ENCODE measurements at regions not wholly inside any gene's neighbourhood (a gene's known extent, or its start where the extent isn't known, plus 50 kb on each side); places are given as distances from the start of the nearest gene placed in this dataset.

DNA sequence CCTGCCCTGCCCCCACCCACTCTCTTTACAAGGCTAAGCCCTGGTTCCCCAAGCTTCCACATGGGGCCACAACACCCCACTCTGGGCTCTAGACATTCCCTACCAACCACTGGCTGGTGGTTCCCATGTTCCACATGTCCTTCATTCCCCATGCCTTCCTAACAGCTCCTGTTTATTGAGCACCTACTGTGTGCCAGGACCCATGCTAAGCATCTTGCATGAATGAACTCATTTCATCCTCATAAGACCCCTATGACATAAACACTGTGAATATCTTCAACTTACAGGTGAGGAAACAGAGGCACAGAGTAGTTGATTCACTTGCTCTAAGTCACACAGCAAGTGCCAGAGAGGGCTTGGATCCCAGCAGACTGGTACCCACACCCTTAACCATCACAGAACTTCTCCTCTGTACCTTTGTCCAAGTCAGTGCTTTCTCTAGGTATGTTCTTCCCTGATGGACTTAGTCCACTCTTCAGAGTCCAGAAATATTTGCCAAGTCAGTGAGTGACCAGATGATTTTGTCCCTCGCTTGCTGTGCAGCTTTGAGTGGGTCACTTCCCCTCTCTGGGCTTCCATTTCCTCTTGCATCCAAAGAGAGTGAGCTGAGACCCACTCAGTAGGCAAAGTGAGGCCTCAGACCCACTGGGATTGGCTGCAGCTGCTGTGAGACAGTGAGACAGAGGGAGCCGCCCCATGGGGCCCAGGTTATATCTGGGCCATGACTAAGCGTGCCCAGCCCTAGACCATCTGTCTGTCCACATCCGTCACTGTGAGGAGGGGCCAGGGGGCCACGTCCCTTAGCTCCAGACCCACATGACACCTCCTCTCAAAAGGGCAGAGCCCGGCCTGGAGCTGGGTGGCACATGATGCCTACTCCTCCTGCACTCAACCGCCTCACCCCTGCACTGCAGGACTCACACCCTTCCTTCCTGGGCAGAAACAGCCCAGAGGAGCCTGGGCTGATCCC, 132.4 kb downstream of the MN1 start:
- in situ Hi-C loops (cut with MboI; ENCODE audit: low sequenced_read_pairs) = no loop called here
- H3K36me3 ChIP-seq (replicated peaks) = no peaks in the 10 kb centered on the region
- DNase-seq (ENCODE audit: low spot score in 2 of 2) = peak in 1 of 2 experiments; percentile 29
- H3K9me3 ChIP-seq = peaks cover 4% of the 10 kb centered on the region; the same call in 1 of the 2 replicates
- H3K4me1 ChIP-seq = peaks cover 24% of the 10 kb centered on the region
- H3K27me3 ChIP-seq (ENCODE audit: low read depth) = no peaks in the 10 kb centered on the region
- H3K4me3 ChIP-seq = no peak overlapping the region

DNA sequence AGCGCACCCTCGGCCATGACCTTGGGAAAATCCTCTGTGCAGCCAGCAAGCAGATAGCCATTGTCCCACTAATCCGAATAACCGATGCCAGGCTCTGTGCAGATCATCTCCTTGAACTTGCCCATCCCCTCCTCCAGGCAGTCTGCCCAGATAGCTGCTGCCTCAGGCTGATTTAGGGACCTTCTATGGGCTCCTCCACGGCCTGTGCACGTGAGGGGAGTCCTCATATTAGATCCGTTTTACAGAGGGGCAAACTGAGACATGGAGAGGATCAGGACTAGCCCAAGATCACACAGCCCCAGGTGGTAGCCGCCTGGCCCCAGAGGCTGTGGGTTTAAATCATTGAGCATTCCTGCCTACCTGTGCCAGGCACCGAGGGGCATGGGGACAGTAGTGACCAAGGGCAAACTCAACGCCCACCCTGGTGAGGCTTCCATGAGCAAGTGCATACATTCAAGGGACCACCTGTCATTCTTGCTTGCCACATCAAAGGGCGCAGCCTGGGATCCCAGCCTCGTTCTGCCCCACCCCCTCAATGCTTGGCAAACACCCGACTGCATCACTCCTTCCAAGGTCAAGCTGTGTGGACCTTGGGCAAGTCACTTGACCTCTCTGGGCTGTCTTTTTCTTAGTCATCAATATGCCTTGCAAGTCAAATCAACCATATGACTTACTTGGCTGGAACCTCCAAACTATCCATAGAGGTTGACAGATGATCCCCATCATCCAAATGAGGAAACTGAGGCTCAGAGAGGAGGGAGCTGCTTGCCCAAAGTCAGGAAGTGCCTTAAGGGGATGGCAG, 131.6 kb downstream of the MN1 start:
- in situ Hi-C loops (cut with MboI; ENCODE audit: low sequenced_read_pairs) = no loop called here

DNA sequence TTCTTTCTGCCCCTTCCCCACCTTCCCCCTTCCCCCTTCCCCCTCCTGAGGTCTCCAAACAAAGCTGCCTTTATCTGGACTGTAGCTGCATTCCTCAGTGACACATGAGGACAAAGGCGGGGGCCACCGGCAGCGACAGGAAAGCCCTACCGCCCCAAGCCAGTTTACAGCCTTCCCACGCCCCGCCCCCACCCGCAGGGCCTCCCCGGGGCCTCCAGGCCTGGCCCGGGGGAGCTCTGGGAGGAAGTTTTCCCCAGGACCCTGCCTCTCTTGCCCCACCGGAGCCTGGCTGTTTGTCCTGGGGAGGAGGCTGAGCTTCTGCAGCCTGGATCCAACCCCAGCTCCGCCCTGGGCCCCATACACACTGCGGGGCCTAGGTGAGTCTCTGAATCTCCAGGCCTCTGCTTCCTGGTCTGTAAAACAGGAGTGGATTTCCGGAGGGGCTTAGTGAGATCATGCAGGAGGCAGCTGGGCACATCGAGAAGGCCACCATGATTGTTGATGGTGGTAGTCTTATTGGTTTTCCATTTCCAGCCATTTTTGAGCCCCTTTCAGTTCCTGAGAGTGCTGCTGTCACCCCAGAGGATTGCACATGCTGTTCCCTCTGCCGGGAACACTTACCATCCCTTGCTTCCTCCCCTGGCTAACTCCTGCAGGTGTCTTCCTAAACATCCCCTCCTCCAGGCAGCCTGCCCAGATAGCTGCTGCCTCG, 130.7 kb downstream of the MN1 start:
- peak; percentile 83 to 93 for DNase-seq (ENCODE audit: low spot score in 2 of 2)
- in situ Hi-C loops (cut with MboI; ENCODE audit: low sequenced_read_pairs) = no loop called here
- H3K9me3 ChIP-seq = peaks cover 4% of the 10 kb centered on the region; the same call in 1 of the 2 replicates
- no peaks in the 10 kb centered on the region for H3K27me3 ChIP-seq (ENCODE audit: low read depth)
- peaks cover 24% of the 10 kb centered on the region for H3K4me1 ChIP-seq
- H3K4me3 ChIP-seq = peak overlapping the region; percentile 10
- no peaks in the 10 kb centered on the region for H3K36me3 ChIP-seq (replicated peaks)

More for the DNA sequence above, 131.6 kb downstream of the MN1 start:
- peaks cover 4% of the 10 kb centered on the region; the same call in 1 of the 2 replicates for H3K9me3 ChIP-seq
- peaks cover 24% of the 10 kb centered on the region for H3K4me1 ChIP-seq
- no peaks in the 10 kb centered on the region for H3K36me3 ChIP-seq (replicated peaks)
- H3K27me3 ChIP-seq (ENCODE audit: low read depth) = no peaks in the 10 kb centered on the region
- peak in 1 of 2 experiments; percentile 17 for DNase-seq (ENCODE audit: low spot score in 2 of 2)
- no peak overlapping the region for H3K4me3 ChIP-seq

DNA sequence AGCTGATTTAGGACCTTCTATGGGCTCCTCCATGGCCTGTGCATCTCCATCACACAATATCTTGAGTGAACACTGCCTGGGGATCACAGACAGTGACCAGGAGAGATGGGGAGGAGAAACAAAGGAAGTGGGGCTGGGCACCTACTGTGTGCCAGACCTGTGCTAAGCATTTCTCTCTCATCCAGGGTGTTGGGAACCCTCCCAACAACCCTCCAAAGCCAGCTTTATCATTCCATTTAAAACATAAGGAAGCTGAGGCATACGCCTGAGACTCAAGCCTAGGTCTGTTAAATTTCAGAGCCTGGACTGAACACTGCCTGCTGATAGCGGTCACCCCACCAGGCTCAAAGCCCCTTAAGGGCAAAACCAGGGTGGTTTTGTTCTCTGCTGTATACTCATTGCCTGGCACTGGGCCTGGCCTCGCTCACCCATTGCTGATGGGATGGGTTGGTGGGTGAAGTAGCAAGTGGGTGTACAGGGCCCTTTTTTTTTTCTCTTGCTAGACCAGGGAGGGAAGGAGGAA, 130.1 kb downstream of the MN1 start:
- Histone ChIP-seq H3K9me3 (peaks cover 2% of the 10 kb centered on the region; the same call in 1 of the 2 replicates), H3K36me3 (replicated peaks) (no peaks in the 10 kb centered on the region)
- in situ Hi-C loops (cut with MboI; ENCODE audit: low sequenced_read_pairs) = no loop called here

DNA sequence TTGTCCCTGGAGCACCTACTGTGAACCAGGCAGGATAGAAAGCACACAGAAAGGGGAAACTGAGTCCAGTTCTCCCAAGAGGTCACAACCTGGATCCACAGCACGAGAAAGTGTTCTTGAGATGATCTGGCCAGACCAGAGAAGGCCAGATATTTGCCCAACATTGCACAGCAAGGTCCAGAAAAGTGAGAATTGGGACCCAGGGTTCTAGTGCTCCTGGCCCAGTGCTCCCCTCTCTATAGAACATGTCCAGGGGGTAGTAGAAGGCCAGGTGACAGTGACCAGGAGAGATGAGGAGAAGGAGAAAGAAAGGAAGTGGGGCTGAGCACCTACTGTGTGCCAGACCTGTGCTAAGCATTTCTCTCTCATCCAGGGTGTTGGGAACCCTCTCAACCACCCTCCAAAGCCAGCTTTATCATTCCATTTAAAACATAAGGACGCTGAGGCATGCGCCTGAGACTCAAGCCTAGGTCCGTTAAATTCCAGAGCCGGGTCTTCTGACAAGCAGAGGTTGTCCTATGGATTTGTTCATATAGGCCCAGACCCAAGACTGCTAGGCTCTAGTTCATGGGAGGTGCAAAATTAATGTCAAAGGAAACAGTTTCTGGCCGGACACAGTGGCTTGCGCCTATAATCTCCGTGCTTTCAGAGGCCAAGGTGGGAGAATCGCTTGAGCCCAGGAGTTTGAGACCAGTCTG, 128.7 kb downstream of the MN1 start:
- peaks cover 21% of the 10 kb centered on the region for H3K4me1 ChIP-seq
- no peaks in the 10 kb centered on the region for H3K36me3 ChIP-seq (replicated peaks)
- no peaks in the 10 kb centered on the region for H3K9me3 ChIP-seq
- in situ Hi-C loops (cut with MboI; ENCODE audit: low sequenced_read_pairs) = no loop called here
- H3K27me3 ChIP-seq (ENCODE audit: low read depth) = no peaks in the 10 kb centered on the region
- no peak for DNase-seq (ENCODE audit: low spot score in 2 of 2)
- H3K4me3 ChIP-seq = no peak overlapping the region

More for the DNA sequence above, 130.1 kb downstream of the MN1 start:
- Histone ChIP-seq H3K4me1 (peaks cover 24% of the 10 kb centered on the region), H3K4me3 (no peak overlapping the region), H3K27me3 (ENCODE audit: low read depth) (no peaks in the 10 kb centered on the region)
- no peak for DNase-seq (ENCODE audit: low spot score in 2 of 2)

DNA sequence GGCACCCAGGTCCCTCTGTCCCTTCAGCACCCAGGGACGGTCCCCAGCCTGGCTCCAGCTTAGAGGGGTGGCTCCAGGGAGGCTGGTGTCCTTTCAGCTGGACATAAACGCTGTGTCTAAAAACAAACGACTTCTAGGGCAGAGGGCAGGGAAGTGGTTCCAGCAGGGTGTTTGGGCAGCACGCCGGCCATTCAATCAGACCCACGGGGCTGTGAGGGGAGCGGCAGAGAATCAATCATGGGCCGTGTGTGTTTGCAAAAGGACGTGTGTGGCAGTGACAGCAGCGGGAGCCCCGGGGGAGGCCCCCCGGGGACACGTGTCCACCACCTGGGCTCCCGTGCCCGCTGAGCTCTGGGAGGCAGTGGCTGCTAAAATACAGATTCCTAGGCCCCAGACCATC, 127.7 kb downstream of the MN1 start:
- in situ Hi-C loops (cut with MboI; ENCODE audit: low sequenced_read_pairs) = no loop called here

DNA sequence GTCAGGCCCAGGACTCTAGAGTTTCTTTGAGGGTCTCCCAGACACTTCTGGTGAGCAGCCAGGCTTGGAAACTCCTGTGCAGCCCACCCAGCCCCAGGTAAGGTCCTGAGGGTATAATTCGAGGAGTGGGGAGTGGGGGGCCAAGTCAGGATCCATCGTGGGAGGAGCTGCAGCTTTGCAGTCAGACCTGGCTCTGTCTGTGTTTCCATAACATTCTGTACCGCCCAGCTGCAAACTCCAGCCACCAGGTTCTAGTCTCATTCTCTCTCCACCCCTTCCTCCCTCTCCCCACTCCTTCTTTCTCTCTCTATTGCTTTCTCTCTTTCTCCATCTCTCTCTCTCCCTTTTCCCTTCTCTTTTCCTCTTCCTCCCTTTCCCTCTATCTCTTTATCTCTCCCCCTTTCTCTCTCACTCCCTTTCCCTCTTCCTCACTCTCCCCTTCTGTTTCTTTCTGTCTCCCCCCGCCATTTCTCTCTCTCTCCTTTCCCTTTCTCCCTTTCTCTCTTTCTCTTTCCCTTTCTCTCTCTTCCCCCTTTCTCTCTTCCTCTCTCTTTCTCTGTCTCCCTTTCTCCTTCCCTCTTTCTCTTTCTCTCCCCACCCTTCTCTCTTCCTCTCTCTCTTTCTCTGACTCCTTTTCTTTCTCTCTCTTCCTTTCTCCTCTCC, 127.2 kb downstream of the MN1 start:
- in situ Hi-C loops (cut with MboI; ENCODE audit: low sequenced_read_pairs) = no loop called here
- no peaks in the 10 kb centered on the region for H3K36me3 ChIP-seq (replicated peaks)
- peaks cover 22% of the 10 kb centered on the region for H3K4me1 ChIP-seq
- H3K9me3 ChIP-seq = no peaks in the 10 kb centered on the region
- no peak overlapping the region for H3K4me3 ChIP-seq
- no peaks in the 10 kb centered on the region for H3K27me3 ChIP-seq (ENCODE audit: low read depth)
- no peak for DNase-seq (ENCODE audit: low spot score in 2 of 2)

More for the DNA sequence above, 127.7 kb downstream of the MN1 start:
- no peak for DNase-seq (ENCODE audit: low spot score in 2 of 2)
- Histone ChIP-seq H3K27me3 (ENCODE audit: low read depth) (no peaks in the 10 kb centered on the region), H3K4me3 (no peak overlapping the region), H3K4me1 (peaks cover 21% of the 10 kb centered on the region), H3K36me3 (replicated peaks) (no peaks in the 10 kb centered on the region), H3K9me3 (no peaks in the 10 kb centered on the region)

DNA sequence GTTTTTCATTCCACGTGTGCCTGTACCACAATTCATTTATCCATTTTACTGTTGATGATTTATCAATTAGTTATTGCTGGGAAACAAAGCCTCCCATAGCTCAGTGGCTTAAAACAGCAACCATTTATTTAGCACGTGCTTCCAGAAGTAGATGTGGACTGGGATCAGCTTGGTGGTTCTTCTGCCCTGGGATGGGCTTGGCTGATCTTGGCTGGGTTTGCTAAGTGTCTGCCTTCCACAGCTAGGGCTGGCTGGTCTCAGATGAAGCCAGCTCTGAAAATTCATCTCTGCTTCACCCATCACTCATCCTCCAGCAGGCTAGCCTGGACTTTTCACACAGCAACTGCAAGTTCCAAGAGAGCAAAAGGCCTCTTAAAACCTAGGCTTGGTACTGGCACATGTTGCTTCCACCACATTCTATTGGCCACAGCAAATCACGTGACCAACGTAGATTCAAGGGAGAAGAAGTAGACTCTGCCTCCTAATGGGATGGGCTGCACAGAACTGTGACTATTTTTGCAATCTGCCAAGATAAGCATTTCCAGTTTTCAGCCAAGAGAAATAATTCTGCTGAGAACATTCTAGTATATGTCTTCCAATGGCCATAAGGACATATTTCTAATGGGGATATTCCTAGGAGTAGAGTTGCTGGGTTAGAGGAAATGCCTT, 124.9 kb downstream of the MN1 start:
- Histone ChIP-seq H3K4me3 (no peak overlapping the region), H3K27me3 (ENCODE audit: low read depth) (no peaks in the 10 kb centered on the region), H3K36me3 (replicated peaks) (no peaks in the 10 kb centered on the region), H3K4me1 (peaks cover 7% of the 10 kb centered on the region), H3K9me3 (no peaks in the 10 kb centered on the region)
- in situ Hi-C loops (cut with MboI; ENCODE audit: low sequenced_read_pairs) = no loop called here
- DNase-seq (ENCODE audit: low spot score in 2 of 2) = no peak

DNA sequence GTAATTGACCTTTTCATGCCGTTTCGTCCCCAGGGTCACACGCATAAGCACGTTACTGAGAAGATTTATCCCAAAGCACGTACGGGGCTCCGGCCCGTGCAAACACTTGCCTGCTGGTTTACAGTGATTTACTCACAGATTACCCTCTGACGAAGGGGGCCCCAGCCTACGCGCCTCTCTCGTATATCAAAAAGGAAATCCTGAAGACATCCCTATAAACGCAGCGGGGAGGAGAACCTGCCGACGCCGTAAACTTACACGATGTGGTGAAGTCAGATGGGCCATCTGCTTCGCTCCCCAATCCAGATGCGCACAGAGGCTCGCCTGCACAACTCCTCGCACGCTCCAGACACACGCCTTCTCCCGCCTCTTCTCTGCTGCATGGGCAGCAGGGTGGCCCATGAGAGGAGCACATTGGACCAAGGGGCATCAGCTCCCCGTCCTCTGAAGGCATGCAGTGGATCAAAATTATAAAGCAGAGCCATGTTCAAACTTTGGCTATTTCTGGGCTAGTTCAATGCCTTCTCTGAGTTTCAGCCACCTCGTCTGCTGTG, 123.6 kb downstream of the MN1 start:
- Histone ChIP-seq H3K36me3 (replicated peaks) (no peaks in the 10 kb centered on the region), H3K4me1 (peaks cover 7% of the 10 kb centered on the region), H3K27me3 (ENCODE audit: low read depth) (no peaks in the 10 kb centered on the region), H3K9me3 (no peaks in the 10 kb centered on the region), H3K4me3 (no peak overlapping the region)
- in situ Hi-C loops (cut with MboI; ENCODE audit: low sequenced_read_pairs) = no loop called here
- no peak for DNase-seq (ENCODE audit: low spot score in 2 of 2)

DNA sequence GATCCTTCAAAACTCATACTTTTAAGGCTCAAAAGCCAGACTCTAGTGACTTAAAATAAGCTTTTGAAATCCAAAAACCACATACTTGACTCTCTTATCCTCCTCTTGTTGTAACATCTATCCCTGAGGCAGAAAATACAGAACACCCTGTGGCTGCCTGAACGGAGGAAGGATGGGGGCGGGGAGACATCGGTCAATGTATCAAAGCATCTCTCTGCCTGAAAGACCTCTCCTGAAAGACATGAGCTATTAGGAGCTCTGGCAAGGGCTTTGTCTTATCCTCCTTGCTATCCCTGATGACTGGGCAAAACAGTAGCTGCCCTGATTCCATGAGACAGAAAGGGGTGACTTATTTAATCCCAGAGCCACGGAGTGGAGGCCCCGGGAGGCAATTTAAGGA, 122.4 kb downstream of the MN1 start:
- no peak overlapping the region for H3K4me3 ChIP-seq
- H3K27me3 ChIP-seq (ENCODE audit: low read depth) = no peaks in the 10 kb centered on the region
- no peak for DNase-seq (ENCODE audit: low spot score in 2 of 2)
- no peaks in the 10 kb centered on the region for H3K36me3 ChIP-seq (replicated peaks)
- H3K9me3 ChIP-seq = no peaks in the 10 kb centered on the region
- H3K4me1 ChIP-seq = peaks cover 7% of the 10 kb centered on the region
- in situ Hi-C loops (cut with MboI; ENCODE audit: low sequenced_read_pairs) = no loop called here

DNA sequence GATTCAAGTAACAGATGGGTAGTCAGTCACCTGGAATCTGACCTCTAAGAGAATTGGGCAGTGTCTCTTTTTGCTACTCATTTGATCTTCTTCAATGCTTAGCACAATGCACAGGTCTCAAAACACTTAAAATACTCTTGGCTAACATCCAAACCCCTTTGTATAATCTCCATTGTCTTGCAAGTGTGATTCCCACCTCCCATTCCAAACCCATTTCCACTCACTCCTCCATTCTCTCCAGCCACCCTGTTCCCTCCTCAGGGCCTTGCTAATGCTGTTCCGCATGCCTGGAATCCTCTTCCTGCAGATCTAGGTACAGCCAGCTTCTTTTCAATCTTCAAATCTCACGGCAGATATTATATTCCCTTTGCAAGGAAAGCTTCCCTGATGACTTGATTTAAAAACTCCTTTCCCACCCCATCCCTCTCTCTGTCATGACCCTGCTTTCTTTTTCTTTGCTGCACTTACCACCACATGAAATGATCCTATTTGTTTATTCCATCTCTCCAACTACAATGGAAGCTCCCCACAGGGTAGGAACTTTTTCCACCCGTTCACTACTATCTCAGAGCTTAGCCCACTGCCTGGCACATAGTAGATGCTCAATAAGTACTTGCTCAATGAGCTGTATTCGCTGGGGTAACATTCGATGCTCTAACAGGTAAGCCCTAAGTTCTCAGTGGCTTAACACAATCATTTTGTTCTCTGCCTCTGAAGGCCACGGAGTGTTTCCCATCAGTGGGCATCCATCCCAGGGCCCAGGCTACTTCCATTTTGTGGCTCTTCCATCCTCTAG, 121.7 kb downstream of the MN1 start:
- in situ Hi-C loops (cut with MboI; ENCODE audit: low sequenced_read_pairs) = no loop called here
- peak; percentile 18 for DNase-seq (ENCODE audit: low spot score in 2 of 2)
- H3K9me3 ChIP-seq = no peaks in the 10 kb centered on the region
- H3K27me3 ChIP-seq (ENCODE audit: low read depth) = no peaks in the 10 kb centered on the region
- no peak overlapping the region for H3K4me3 ChIP-seq
- H3K4me1 ChIP-seq = peaks cover 7% of the 10 kb centered on the region
- H3K36me3 ChIP-seq (replicated peaks) = no peaks in the 10 kb centered on the region
